PC-3 (cell line): ENCODE measurements at regions not wholly inside any gene's neighbourhood (a gene's known extent, or its start where the extent isn't known, plus 50 kb on each side); places are given as distances from the start of the nearest gene placed in this dataset.

Experiments used
- ATAC-seq: fragments of 200-7000 bp; cut with Tn5 transposase; 2 replicates; pipeline ENCODE4 v1.9.1; 2020; ENCODE audit warnings: mild to moderate bottlenecking, moderate library complexity
- BruUV-seq: library from RNA; stranded (reverse); fragments of 400-500 nt; replicated peaks from 2 replicates; lab custom pipeline; 2021; lab: Mats Ljungman, UMichigan
- CTCF ChIA-PET: fragments of 300-600 bp; sonication (Branson Sonifier 250); formaldehyde crosslinking; loops from one replicate; lab custom pipeline; 2022; ENCODE audit warnings: antibody characterized with exemption; lab: Charles Lee
- POLR2A ChIA-PET: fragments of 300-600 bp; sonication (Branson Sonifier 250); formaldehyde crosslinking; loops from one replicate; lab custom pipeline; 2022; ENCODE audit warnings: antibody characterized with exemption; ENCODE audit not compliant: unreplicated experiment; lab: Charles Lee
- DNase-seq: peaks from one replicate; pipeline ENCODE4 v3.0.0-alpha.2; 2015
- H2AFZ ChIP-seq: fragments of 300-600 bp; sonication (generic); 2 replicates; pipeline ENCODE4 v1.6.0; 2016; ENCODE audit warnings: antibody characterized with exemption, low read length
- H3F3A ChIP-seq: fragments of 300-600 bp; sonication (generic); one replicate; pipeline ENCODE4 v1.6.0; 2017; ENCODE audit warnings: antibody characterized with exemption, low read length, control low read depth, mild to moderate bottlenecking; ENCODE audit not compliant: unreplicated experiment
- H3K27ac ChIP-seq: fragments of 300-600 bp; sonication (generic); 2 replicates; pipeline ENCODE4 v1.5.1; 2016; ENCODE audit warnings: mild to moderate bottlenecking, low read length
- H3K27me3 ChIP-seq: fragments of 300-600 bp; sonication (generic); 2 replicates; pipeline ENCODE4 v1.6.1; 2016; ENCODE audit warnings: low read length, mixed read lengths
- H3K36me3 ChIP-seq: fragments of 300-600 bp; sonication (generic); 2 replicates; pipeline ENCODE4 v1.6.1; 2016; ENCODE audit warnings: low read depth, mixed run types, low read length, mixed read lengths
- H3K4me1 ChIP-seq: fragments of 300-600 bp; sonication (generic); 2 replicates; pipeline ENCODE4 v1.5.1; 2016; ENCODE audit warnings: low read length; ENCODE audit not compliant: insufficient read depth
- H3K4me2 ChIP-seq: fragments of 300-600 bp; sonication (generic); 2 replicates; pipeline ENCODE4 v1.6.0; 2016; ENCODE audit warnings: low read length
- H3K4me3 ChIP-seq: fragments of 300-600 bp; sonication (generic); 2 replicates; pipeline ENCODE4 v1.5.1; 2016; ENCODE audit warnings: mild to moderate bottlenecking, low read length, mixed read lengths
- H3K79me2 ChIP-seq: fragments of 300-600 bp; sonication (generic); 2 replicates; pipeline ENCODE4 v1.6.1; 2017; ENCODE audit warnings: low read length, mixed read lengths
- H3K9ac ChIP-seq: fragments of 300-600 bp; sonication (generic); 2 replicates; pipeline ENCODE4 v1.6.0; 2016; ENCODE audit warnings: mild to moderate bottlenecking, low read length
- H3K9me2 ChIP-seq: fragments of 300-600 bp; sonication (generic); replicated peaks from 2 replicates; pipeline ENCODE4 v1.6.1; 2016; ENCODE audit warnings: mixed run types, low read length, mixed read lengths
- H3K9me3 ChIP-seq: fragments of 300-600 bp; sonication (generic); 2 replicates; pipeline ENCODE4 v1.6.1; 2016; ENCODE audit warnings: low read length, mixed read lengths
- H4K20me1 ChIP-seq: fragments of 300-600 bp; sonication (generic); 2 replicates; pipeline ENCODE4 v1.6.1; 2016; ENCODE audit warnings: low read length, mixed read lengths
- EZH2 ChIP-seq: fragments of 300-600 bp; sonication (generic); IDR thresholded peaks from one replicate; pipeline ENCODE4 v1.6.1; 2017; ENCODE audit warnings: antibody characterized with exemption, mild to moderate bottlenecking, low read length; ENCODE audit not compliant: unreplicated experiment
- EZH2phosphoT487 ChIP-seq: fragments of 300-600 bp; sonication (generic); IDR thresholded peaks from 2 replicates; pipeline ENCODE4 v1.6.1; 2018; ENCODE audit warnings: mild to moderate bottlenecking, antibody characterized with exemption, low read length, borderline replicate concordance
- intact Hi-C: fragments of 100-400 bp; cut with micrococcal nuclease; formaldehyde crosslinking; loops from 2 replicates; pipeline ENCODE4 v1.9.0; 2023
- TF ChIP-seq, protein P1 (sequence below): fragments of 300-600 bp; sonication (generic); conservative IDR thresholded peaks from 2 replicates; pipeline ENCODE4 v1.5.1; 2017; ENCODE audit warnings: antibody characterized with exemption, low read depth, mild to moderate bottlenecking, low read length

GRCh38 chr9:116055536-116055935 lies 98.1 kb upstream of the PAPPA start:
- H3K79me2 ChIP-seq: no peaks in the 10 kb centered on the region
- BruUV-seq: no TSS peak
- ChIA-PET CTCF (no interaction called here), POLR2A (no interaction called here)
- H3K9ac ChIP-seq: no peak overlapping the region
- no peaks in the 10 kb centered on the region for H3K9me2 ChIP-seq
- no peaks in the 10 kb centered on the region for H3K36me3 ChIP-seq
- H3K9me3 ChIP-seq: no peaks in the 10 kb centered on the region
- ATAC-seq (no peak), DNase-seq (no peak)
- no peaks in the 10 kb centered on the region for H4K20me1 ChIP-seq
- TF ChIP-seq, protein P1, sequence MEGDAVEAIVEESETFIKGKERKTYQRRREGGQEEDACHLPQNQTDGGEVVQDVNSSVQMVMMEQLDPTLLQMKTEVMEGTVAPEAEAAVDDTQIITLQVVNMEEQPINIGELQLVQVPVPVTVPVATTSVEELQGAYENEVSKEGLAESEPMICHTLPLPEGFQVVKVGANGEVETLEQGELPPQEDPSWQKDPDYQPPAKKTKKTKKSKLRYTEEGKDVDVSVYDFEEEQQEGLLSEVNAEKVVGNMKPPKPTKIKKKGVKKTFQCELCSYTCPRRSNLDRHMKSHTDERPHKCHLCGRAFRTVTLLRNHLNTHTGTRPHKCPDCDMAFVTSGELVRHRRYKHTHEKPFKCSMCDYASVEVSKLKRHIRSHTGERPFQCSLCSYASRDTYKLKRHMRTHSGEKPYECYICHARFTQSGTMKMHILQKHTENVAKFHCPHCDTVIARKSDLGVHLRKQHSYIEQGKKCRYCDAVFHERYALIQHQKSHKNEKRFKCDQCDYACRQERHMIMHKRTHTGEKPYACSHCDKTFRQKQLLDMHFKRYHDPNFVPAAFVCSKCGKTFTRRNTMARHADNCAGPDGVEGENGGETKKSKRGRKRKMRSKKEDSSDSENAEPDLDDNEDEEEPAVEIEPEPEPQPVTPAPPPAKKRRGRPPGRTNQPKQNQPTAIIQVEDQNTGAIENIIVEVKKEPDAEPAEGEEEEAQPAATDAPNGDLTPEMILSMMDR: no peak
- TF ChIP-seq EZH2 (no peak), EZH2phosphoT487 (no peak)
- intact Hi-C loops: no loop called here
- H3F3A ChIP-seq: no peaks in the 10 kb centered on the region
- H3K27ac ChIP-seq: no peak overlapping the region
- H3K4me1 ChIP-seq: peaks cover 10% of the 10 kb centered on the region
- H3K4me2 ChIP-seq: no peak overlapping the region
- no peak overlapping the region for H2AFZ ChIP-seq
- H3K27me3 ChIP-seq: no peaks in the 10 kb centered on the region
- H3K4me3 ChIP-seq: no peak overlapping the region

DNA sequence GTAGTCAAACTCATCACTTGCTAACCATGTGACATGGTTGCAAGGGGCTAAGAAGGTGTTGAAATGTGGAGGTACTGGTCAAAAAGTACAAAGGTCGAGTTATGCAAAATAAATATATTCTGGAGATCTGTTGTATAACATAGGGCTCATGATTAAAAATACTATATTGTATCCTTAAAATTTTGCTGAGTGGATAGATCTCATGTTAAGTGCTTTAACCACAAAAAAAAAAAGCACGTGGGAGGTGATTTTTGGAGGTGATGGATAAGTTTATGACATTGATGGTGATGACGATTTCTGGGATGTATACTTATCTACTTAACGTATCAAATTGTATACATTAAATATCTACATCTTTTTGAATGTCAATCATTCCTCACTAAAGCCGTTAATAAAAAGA lies 96.2 kb upstream of the PAPPA start:
- no peak overlapping the region for H3K4me2 ChIP-seq
- BruUV-seq: no TSS peak
- H3K9ac ChIP-seq: no peak overlapping the region
- intact Hi-C loops: no loop called here
- no peaks in the 10 kb centered on the region for H3K36me3 ChIP-seq
- ATAC-seq: no peak
- H2AFZ ChIP-seq: no peak overlapping the region
- no peak for DNase-seq
- POLR2A ChIA-PET: no interaction called here
- no peaks in the 10 kb centered on the region for H3K9me2 ChIP-seq
- TF ChIP-seq, protein P1: no peak
- H3K4me3 ChIP-seq: no peak overlapping the region
- no peaks in the 10 kb centered on the region for H3F3A ChIP-seq
- no peaks in the 10 kb centered on the region for H4K20me1 ChIP-seq
- no peaks in the 10 kb centered on the region for H3K9me3 ChIP-seq
- H3K4me1 ChIP-seq: peaks cover 10% of the 10 kb centered on the region
- CTCF ChIA-PET: no interaction called here
- no peaks in the 10 kb centered on the region for H3K27me3 ChIP-seq
- H3K27ac ChIP-seq: no peak overlapping the region
- H3K79me2 ChIP-seq: no peaks in the 10 kb centered on the region

DNA sequence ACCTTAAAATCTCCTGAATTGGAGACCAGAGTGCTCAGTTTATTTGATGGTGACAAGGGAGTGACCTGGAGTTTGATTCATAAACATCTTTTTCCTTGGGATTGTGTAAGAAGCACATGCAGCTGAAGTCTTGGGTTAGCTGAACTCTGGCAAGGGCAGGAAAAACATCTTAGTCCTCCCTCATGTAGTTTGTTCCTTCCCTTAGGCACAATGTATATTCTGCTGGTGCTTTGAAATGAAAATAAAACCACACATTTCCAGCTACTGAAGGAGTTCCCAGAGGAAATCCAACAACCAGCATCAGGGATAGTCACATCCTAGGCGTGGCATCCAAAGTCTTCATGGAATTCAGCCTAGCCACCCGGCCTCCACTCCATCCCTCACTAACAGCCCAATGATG lies 95.2 kb upstream of the PAPPA start:
- Histone ChIP-seq H3K79me2 (no peaks in the 10 kb centered on the region), H4K20me1 (no peaks in the 10 kb centered on the region), H3K36me3 (no peaks in the 10 kb centered on the region), H3K9me3 (no peaks in the 10 kb centered on the region), H2AFZ (no peak overlapping the region), H3K9ac (no peak overlapping the region), H3F3A (no peaks in the 10 kb centered on the region), H3K9me2 (no peaks in the 10 kb centered on the region), H3K27ac (0 out of 2 replicates have a peak overlapping the region, but pooled peaks have one; percentile 13), H3K4me3 (no peak overlapping the region), H3K27me3 (no peaks in the 10 kb centered on the region), H3K4me2 (no peak overlapping the region), H3K4me1 (peaks cover 10% of the 10 kb centered on the region)
- TF ChIP-seq, protein P1: no peak
- TF ChIP-seq EZH2phosphoT487 (no peak), EZH2 (no peak)
- intact Hi-C loops: no loop called here
- no TSS peak for BruUV-seq
- DNase-seq: peak; percentile 19
- ChIA-PET CTCF (no interaction called here), POLR2A (no interaction called here)
- no peak for ATAC-seq
